NCI-H2171 treated with DMSO at 0.1 percent for 48 hours (cell line): ENCODE measurements at regions not wholly inside any gene's neighbourhood (a gene's known extent, or its start where the extent isn't known, plus 50 kb on each side); places are given as distances from the start of the nearest gene placed in this dataset.

ENCODE experiments used
- DNase-seq: peaks from one replicate; lab custom pipeline; 2025; lab: John Stamatoyannopoulos, UW

- DNase-seq: no peak
Measured at GRCh38 chr1:13968361-13968760, 268.4 kb downstream of the PRDM2 start.

- no peak for DNase-seq
Measured at GRCh38 chr1:13970631-13971247, 270.8 kb downstream of the PRDM2 start.

GRCh38 chr1:13976485-13976884 is 276.5 kb downstream of the PRDM2 start:
- DNase-seq: peak; percentile 23

- DNase-seq: no peak
Measured at GRCh38 chr1:13981142-13981541, 281.2 kb downstream of the PRDM2 start.

- DNase-seq: no peak
Measured at GRCh38 chr1:13983393-13983792, 283.4 kb downstream of the PRDM2 start.

GRCh38 chr1:13990939-13991338 is 291.0 kb downstream of the PRDM2 start:
- no peak for DNase-seq

GRCh38 chr1:13992489-13993285 is 292.7 kb downstream of the PRDM2 start:
- no peak for DNase-seq

- no peak for DNase-seq
Measured at GRCh38 chr1:13994386-13994785, 294.4 kb downstream of the PRDM2 start.

- DNase-seq: no peak
Measured at GRCh38 chr1:13996334-13996733, 296.3 kb downstream of the PRDM2 start.

GRCh38 chr1:14003552-14003951 is 303.6 kb downstream of the PRDM2 start:
- no peak for DNase-seq

GRCh38 chr1:14009582-14009981 is 309.6 kb downstream of the PRDM2 start:
- DNase-seq: no peak

GRCh38 chr1:14010476-14010875 is 310.5 kb downstream of the PRDM2 start:
- DNase-seq: no peak

- DNase-seq: no peak
Measured at GRCh38 chr1:14011132-14011531, 311.1 kb downstream of the PRDM2 start.

GRCh38 chr1:14011888-14012287 is 311.9 kb downstream of the PRDM2 start:
- no peak for DNase-seq

GRCh38 chr1:14014929-14015328 is 314.9 kb downstream of the PRDM2 start:
- DNase-seq: no peak

- DNase-seq: no peak
Measured at GRCh38 chr1:14015917-14016316, 315.9 kb downstream of the PRDM2 start.

GRCh38 chr1:14017531-14017961 is 317.6 kb downstream of the PRDM2 start:
- no peak for DNase-seq

- no peak for DNase-seq
Measured at GRCh38 chr1:14019461-14019860, 319.5 kb downstream of the PRDM2 start.

- no peak for DNase-seq
Measured at GRCh38 chr1:14020006-14020405, 320.0 kb downstream of the PRDM2 start.

- DNase-seq: no peak
Measured at GRCh38 chr1:14027099-14027498, 327.1 kb downstream of the PRDM2 start.

GRCh38 chr1:14031461-14031860 is 331.5 kb downstream of the PRDM2 start:
- DNase-seq: no peak

GRCh38 chr1:14034506-14034905 is 334.5 kb downstream of the PRDM2 start:
- DNase-seq: no peak

- no peak for DNase-seq
Measured at GRCh38 chr1:14037101-14037847, 337.3 kb downstream of the PRDM2 start.
